ENCODE measurements at regions not wholly inside any gene's neighbourhood (a gene's known extent, or its start where the extent isn't known, plus 50 kb on each side); places are given as distances from the start of the nearest gene placed in this dataset.

- DNase-seq (ENCODE audit: low read depth, low spot score) (no peak), ATAC-seq (no peak), FAIRE-seq (no peak)
- Histone ChIP-seq H3K4me3 (no peak overlapping the region), H3K4me2 (ENCODE audit: control insufficient read depth, insufficient read depth) (no peak overlapping the region), H2AFZ (ENCODE audit: control insufficient read depth, low read depth, low read length) (no peak overlapping the region), H3K27me3 (replicated peaks in 1 of 2; ENCODE audit: control insufficient read depth in 2 of 2, insufficient read depth in 2 of 2, low read length in 1 of 2) (no peaks in the 10 kb centered on the region), H3K27ac (ENCODE audit: control insufficient read depth, insufficient read depth) (no peak overlapping the region), H3K79me2 (ENCODE audit: control insufficient read depth, insufficient read depth, low read length) (no peaks in the 10 kb centered on the region), H3K9ac (ENCODE audit: control insufficient read depth, insufficient read depth, low read length) (no peak overlapping the region), H3K9me3 (replicated peaks; ENCODE audit: control insufficient read depth, insufficient read depth, low read length) (no peaks in the 10 kb centered on the region), H3K36me3 (ENCODE audit: control insufficient read depth in 2 of 2, insufficient read depth in 2 of 2, low read length in 1 of 2) (no peaks in the 10 kb centered on the region), H3K4me1 (ENCODE audit: control insufficient read depth, insufficient read depth, low read length) (no peaks in the 10 kb centered on the region), H4K20me1 (ENCODE audit: control insufficient read depth, insufficient read depth) (no peaks in the 10 kb centered on the region)
- CTCF ChIA-PET = no interaction called here
- POLR2A ChIA-PET = no interaction called here
- TF ChIP-seq RAD51 (IDR thresholded peaks at IDR 0.05) (no peak), MYC (IDR thresholded peaks at IDR 0.05; ENCODE audit: insufficient read depth, insufficient read length, insufficient replicate concordance, low read length, severe bottlenecking) (no peak), NFIC (IDR thresholded peaks at IDR 0.05; ENCODE audit: low read depth, low read length) (no peak), ATF7 (IDR thresholded peaks at IDR 0.05; ENCODE audit: low read depth) (no peak), ZNF384 (IDR thresholded peaks at IDR 0.05; ENCODE audit: borderline replicate concordance, low read depth, low read length) (no peak), ZNF24 (IDR thresholded peaks at IDR 0.05) (no peak), IRF5 (IDR thresholded peaks at IDR 0.05; ENCODE audit: borderline replicate concordance) (no peak), MEF2B (IDR thresholded peaks at IDR 0.05; ENCODE audit: partially characterized antibody, poor library complexity, severe bottlenecking) (no peak), TCF3 (IDR thresholded peaks at IDR 0.05; ENCODE audit: borderline replicate concordance, insufficient read depth, low read depth, low read length) (no peak), PAX5 (IDR thresholded peaks at IDR 0.05; ENCODE audit: borderline replicate concordance, low read depth, low read length) (no peak), STAT1 (conservative IDR thresholded peaks at IDR 0.05) (no peak), CBX5 (IDR thresholded peaks at IDR 0.05; ENCODE audit: low read depth) (no peak), PKNOX1 (IDR thresholded peaks at IDR 0.05) (no peak), NKRF (conservative IDR thresholded peaks at IDR 0.05) (no peak), EP300 (IDR thresholded peaks at IDR 0.05; ENCODE audit: borderline replicate concordance in 1 of 2, control insufficient read depth in 1 of 2, low read depth in 2 of 2, low read length in 2 of 2) (no peak)
- RAD21 ChIA-PET (ENCODE audit: unreplicated experiment) = no interaction called here
- intact Hi-C loops (cut with micrococcal nuclease; ENCODE audit: unreplicated experiment) = no loop called here
- 0% methylated on average over 1 of the region's 1 CpG for WGBS (ENCODE audit: insufficient coverage, insufficient replicate concordance, low lambda C conversion rate, missing lambda C conversion rate)
- no TSS peak for BruUV-seq (replicated peaks)
- in situ Hi-C loops (cut with MboI) = no loop called here
- SMC1A ChIA-PET (ENCODE audit: uncharacterized antibody, unreplicated experiment) = no interaction called here
These were observed 1318.0 kb upstream of the TENM4 start for GRCh38 chr11:80758787-80759186.
